ENCODE measurements at regions not wholly inside any gene's neighbourhood (a gene's known extent, or its start where the extent isn't known, plus 50 kb on each side); places are given as distances from the start of the nearest gene placed in this dataset.

DNA sequence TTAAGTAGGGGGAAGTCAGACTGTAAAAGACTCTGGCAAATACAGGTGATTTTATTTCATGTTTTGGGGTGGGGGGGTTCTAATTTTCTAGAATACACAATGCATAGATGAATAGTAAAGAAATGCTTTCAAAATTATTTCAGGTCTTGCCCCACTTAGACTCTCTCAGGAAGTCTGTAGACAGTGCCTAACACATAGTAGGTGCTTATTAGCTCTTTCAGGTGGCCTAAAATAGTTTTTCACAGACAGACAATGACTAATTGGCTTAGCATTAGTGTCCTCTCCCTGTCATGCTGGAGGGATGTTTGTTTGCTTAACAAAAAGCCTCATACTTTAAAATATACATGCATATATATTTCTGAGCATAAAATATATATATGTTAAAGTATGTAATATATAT is 366.0 kb downstream of the SOX9 start:
- CTCF ChIA-PET: interaction anchor here (0.7 kb wide), 1 partner anchor 70 kb away, joined by 3 read pairs; no protein-coding TSS in a partner anchor
- no peaks in the 10 kb centered on the region for H3K36me3 ChIP-seq (ENCODE audit: control insufficient read depth in 2 of 2, extremely low read depth in 1 of 2, insufficient read depth in 2 of 2, low read length in 2 of 2)
- no peak overlapping the region for H3K9ac ChIP-seq (replicated peaks; ENCODE audit: extremely low read depth, insufficient read depth, low read length)
- H3K9me1 ChIP-seq (replicated peaks; ENCODE audit: control insufficient read depth, extremely low read depth, insufficient read depth, low read length): no peaks in the 10 kb centered on the region
- no peaks in the 10 kb centered on the region for H4K20me1 ChIP-seq (replicated peaks; ENCODE audit: control insufficient read depth, extremely low read depth, insufficient read depth, low read length)
- DNase-seq (ENCODE audit: low read depth, low spot score): no peak
- intact Hi-C loops (cut with micrococcal nuclease): no loop called here
- dilution Hi-C loops (cut with MboI; ENCODE audit: extremely low pct_ligation_motif_present, low sequenced_read_pairs): no loop called here
- peaks cover 2% of the 10 kb centered on the region for H3K9me3 ChIP-seq (replicated peaks; ENCODE audit: control insufficient read depth, insufficient read depth, low read length)
- H3K27me3 ChIP-seq (ENCODE audit: control insufficient read depth in 2 of 2, insufficient read depth in 2 of 2, low read length in 2 of 2): no peaks in the 10 kb centered on the region
- no TSS peak for BruUV-seq (replicated peaks)
- H3K27ac ChIP-seq (ENCODE audit: insufficient read depth, low read depth, low read length): no peak overlapping the region
- H3K4me3 ChIP-seq (replicated peaks in 1 of 3; ENCODE audit: insufficient read depth in 1 of 3, low read depth in 1 of 3, low read length in 3 of 3): no peak overlapping the region
- H3K4me1 ChIP-seq (ENCODE audit: control insufficient read depth, extremely low read depth, insufficient read depth, low read length): no peaks in the 10 kb centered on the region
- TF ChIP-seq FOS (IDR thresholded peaks at IDR 0.05; ENCODE audit: borderline replicate concordance, insufficient read depth, low read length) (no peak), GATA2 (IDR thresholded peaks at IDR 0.05; ENCODE audit: insufficient read depth, insufficient read length, low read depth, low read length) (no peak), EZH2 (IDR thresholded peaks at IDR 0.05; ENCODE audit: borderline replicate concordance, low read depth, low read length, severe bottlenecking) (no peak), MYC (IDR thresholded peaks at IDR 0.05; ENCODE audit: low read depth, low read length) (no peak), JUN (IDR thresholded peaks at IDR 0.05; ENCODE audit: borderline replicate concordance, insufficient read depth, insufficient read length, low read depth) (no peak), POLR2AphosphoS5 (IDR thresholded peaks at IDR 0.05; ENCODE audit: insufficient read depth, low read depth, low read length) (no peak), POLR2A (IDR thresholded peaks at IDR 0.05; ENCODE audit: low read depth, low read length) (no peak)
- TF ChIP-seq, protein P1, sequence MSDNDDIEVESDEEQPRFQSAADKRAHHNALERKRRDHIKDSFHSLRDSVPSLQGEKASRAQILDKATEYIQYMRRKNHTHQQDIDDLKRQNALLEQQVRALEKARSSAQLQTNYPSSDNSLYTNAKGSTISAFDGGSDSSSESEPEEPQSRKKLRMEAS (IDR thresholded peaks at IDR 0.05; ENCODE audit: insufficient read depth, insufficient read length): no peak
- TF ChIP-seq, protein P2, sequence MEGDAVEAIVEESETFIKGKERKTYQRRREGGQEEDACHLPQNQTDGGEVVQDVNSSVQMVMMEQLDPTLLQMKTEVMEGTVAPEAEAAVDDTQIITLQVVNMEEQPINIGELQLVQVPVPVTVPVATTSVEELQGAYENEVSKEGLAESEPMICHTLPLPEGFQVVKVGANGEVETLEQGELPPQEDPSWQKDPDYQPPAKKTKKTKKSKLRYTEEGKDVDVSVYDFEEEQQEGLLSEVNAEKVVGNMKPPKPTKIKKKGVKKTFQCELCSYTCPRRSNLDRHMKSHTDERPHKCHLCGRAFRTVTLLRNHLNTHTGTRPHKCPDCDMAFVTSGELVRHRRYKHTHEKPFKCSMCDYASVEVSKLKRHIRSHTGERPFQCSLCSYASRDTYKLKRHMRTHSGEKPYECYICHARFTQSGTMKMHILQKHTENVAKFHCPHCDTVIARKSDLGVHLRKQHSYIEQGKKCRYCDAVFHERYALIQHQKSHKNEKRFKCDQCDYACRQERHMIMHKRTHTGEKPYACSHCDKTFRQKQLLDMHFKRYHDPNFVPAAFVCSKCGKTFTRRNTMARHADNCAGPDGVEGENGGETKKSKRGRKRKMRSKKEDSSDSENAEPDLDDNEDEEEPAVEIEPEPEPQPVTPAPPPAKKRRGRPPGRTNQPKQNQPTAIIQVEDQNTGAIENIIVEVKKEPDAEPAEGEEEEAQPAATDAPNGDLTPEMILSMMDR (IDR thresholded peaks at IDR 0.05; ENCODE audit: extremely low read depth in 1 of 2, insufficient read depth in 1 of 2, low read depth in 1 of 2, low read length in 2 of 2): no peak
- POLR2A ChIA-PET: no interaction called here
- no peak for FAIRE-seq
- no peak overlapping the region for H3K4me2 ChIP-seq (ENCODE audit: insufficient read depth, low read length)
- H3K79me2 ChIP-seq (ENCODE audit: control insufficient read depth, insufficient read depth, low read length): no peaks in the 10 kb centered on the region
- H2AFZ ChIP-seq (ENCODE audit: low read depth, low read length): no peak overlapping the region
